Common myeloid progenitor, CD34-positive (primary cell): ENCODE measurements at regions not wholly inside any gene's neighbourhood (a gene's known extent, or its start where the extent isn't known, plus 50 kb on each side); places are given as distances from the start of the nearest gene placed in this dataset.

Experiments
- CTCF ChIA-PET: fragments of 350-600 bp; sonication (Branson Sonifier 250); formaldehyde crosslinking; loops from one replicate; lab custom pipeline; 2021; ENCODE audit warnings: antibody characterized with exemption; lab: Charles Lee
- POLR2A ChIA-PET: fragments of 350-600 bp; sonication (Branson Sonifier 250); formaldehyde crosslinking; loops from one replicate; lab custom pipeline; 2021; ENCODE audit warnings: antibody characterized with exemption; lab: Charles Lee
- DNase-seq, 3 donors: peaks; one replicate each; pipeline versions ENCODE4 v3.0.0 to v3.0.0-alpha.2; 2013
- H3K27ac ChIP-seq, 2 experiments: 1 replicate in 1 of 2; 2 replicates in 1 of 2; pipeline ENCODE4 v1.7.0; 2013; ENCODE audit warnings: inconsistent platforms in 2 of 2, low read length in 2 of 2, mild to moderate bottlenecking in 2 of 2, low read depth in 1 of 2, moderate library complexity in 1 of 2; ENCODE audit not compliant: severe bottlenecking in 2 of 2, insufficient read depth in 1 of 2, poor library complexity in 1 of 2
- H3K27me3 ChIP-seq, 5 experiments: replicated peaks in 2 of 5; 1 replicate in 3 of 5; 2 replicates in 2 of 5; pipeline versions ENCODE4 v1.6.1 to v1.7.0; 2013; ENCODE audit warnings: low read length in 4 of 5, mild to moderate bottlenecking in 2 of 5, moderate library complexity in 2 of 5, inconsistent platforms in 1 of 5; ENCODE audit not compliant: insufficient read depth in 5 of 5, control insufficient read depth in 4 of 5
- H3K36me3 ChIP-seq, 4 experiments: 1 replicate in 2 of 4; 2 replicates in 2 of 4; pipeline versions ENCODE4 v1.6.1 to v1.7.0; 2013; ENCODE audit warnings: low read length in 3 of 4, control low read depth in 1 of 4, mild to moderate bottlenecking in 1 of 4; ENCODE audit not compliant: control insufficient read depth in 4 of 4, insufficient read depth in 4 of 4
- H3K4me1 ChIP-seq, 4 experiments: 1 replicate in 3 of 4; 2 replicates in 1 of 4; pipeline versions ENCODE4 v1.6.1 to v1.7.1; 2013; ENCODE audit warnings: low read length in 3 of 4, mild to moderate bottlenecking in 3 of 4, control low read depth in 1 of 4, inconsistent platforms in 1 of 4, moderate library complexity in 1 of 4; ENCODE audit not compliant: control insufficient read depth in 4 of 4, insufficient read depth in 4 of 4; ENCODE audit errors: control extremely low read depth in 1 of 4
- H3K4me3 ChIP-seq, 7 experiments: 1 replicate in 4 of 7; 2 replicates in 3 of 7; pipeline versions ENCODE4 v1.5.1 to v1.7.0; 2013; ENCODE audit warnings: mild to moderate bottlenecking in 7 of 7, low read length in 6 of 7, moderate library complexity in 6 of 7, inconsistent platforms in 2 of 7, low read depth in 2 of 7, control low read depth in 1 of 7; ENCODE audit not compliant: insufficient read depth in 4 of 7, control insufficient read depth in 1 of 7; ENCODE audit errors: extremely low read depth in 1 of 7
- H3K9me3 ChIP-seq, 5 experiments: 1 replicate in 4 of 5; 2 replicates in 1 of 5; pipeline versions ENCODE4 v1.6.1 to v1.7.1; 2013; ENCODE audit warnings: low read length in 4 of 5, mild to moderate bottlenecking in 2 of 5, inconsistent platforms in 1 of 5, low read depth in 1 of 5, moderate library complexity in 1 of 5; ENCODE audit not compliant: control insufficient read depth in 4 of 5, insufficient read depth in 2 of 5; ENCODE audit errors: control extremely low read depth in 1 of 5
- WGBS: methylation state at CpG from one replicate; pipeline ENCODE4 v1.1.5; 2013; ENCODE audit not compliant: insufficient coverage; 5-methylcytosine and 5-hydroxymethylcytosine counted together

DNA sequence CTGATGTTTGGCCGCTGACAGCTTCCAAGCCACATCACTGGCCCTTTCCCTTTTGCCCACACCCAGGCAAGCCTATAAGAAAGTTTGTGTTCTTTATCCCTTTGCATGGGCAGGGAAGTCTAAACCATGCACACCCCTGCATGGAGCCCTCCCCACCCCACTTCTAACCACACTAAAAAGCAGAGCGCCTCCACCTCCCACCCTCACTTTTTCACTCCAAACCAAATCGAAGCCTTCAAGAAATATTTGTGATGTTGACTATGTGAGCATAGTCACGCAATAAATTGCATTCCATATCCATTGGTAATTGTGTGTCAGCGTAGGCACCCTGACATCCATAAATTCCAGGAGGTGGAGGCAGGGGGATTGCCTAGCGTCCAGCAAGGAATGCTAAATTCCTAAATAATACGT is 104.4 kb upstream of the LSM14A start:
- no peak overlapping the region for H3K27ac ChIP-seq
- CTCF ChIA-PET = no interaction called here
- H3K9me3 ChIP-seq = no peaks in the 10 kb centered on the region
- H3K4me3 ChIP-seq = no peak overlapping the region
- peaks cover 0 to 25% (median 2%) of the 10 kb centered on the region in 5 experiments for H3K27me3 ChIP-seq
- DNase-seq = no peak
- POLR2A ChIA-PET = no interaction called here
- no peaks in the 10 kb centered on the region for H3K4me1 ChIP-seq
- WGBS = 100% methylated on average over 3 of the region's 7 CpGs
- H3K36me3 ChIP-seq = no peaks in the 10 kb centered on the region

DNA sequence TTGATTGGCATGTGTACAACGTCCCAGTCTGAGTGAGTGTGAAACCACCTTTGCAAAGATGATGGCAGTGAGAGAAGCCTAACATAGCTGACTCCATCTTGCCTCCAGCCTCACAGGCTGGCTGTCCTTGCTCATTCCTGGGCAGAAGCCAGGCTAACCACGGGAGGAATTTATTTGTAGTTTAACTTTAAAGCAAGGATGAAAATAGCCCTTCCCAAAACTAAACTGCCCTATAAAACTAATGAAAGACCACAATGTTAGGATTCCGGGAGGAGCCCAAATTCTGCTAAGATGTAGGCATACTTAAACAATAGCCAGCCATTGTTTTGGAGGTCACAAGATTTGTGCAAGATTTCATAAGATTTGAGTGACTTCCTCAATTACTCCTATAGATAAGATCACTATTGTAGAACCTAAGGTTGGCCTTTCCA is 96.6 kb upstream of the LSM14A start:
- Histone ChIP-seq H3K9me3 (peaks cover 0 to 3% (median 0%) of the 10 kb centered on the region in 5 experiments), H3K27me3 (peaks cover 0 to 9% (median 0%) of the 10 kb centered on the region in 5 experiments), H3K36me3 (no peaks in the 10 kb centered on the region), H3K27ac (no peak overlapping the region), H3K4me1 (no peaks in the 10 kb centered on the region), H3K4me3 (no peak overlapping the region)
- peak in 1 of 3 donors; percentile 0 for DNase-seq
- ChIA-PET CTCF (no interaction called here), POLR2A (no interaction called here)
- 0% methylated on average over 1 of the region's 3 CpGs for WGBS

DNA sequence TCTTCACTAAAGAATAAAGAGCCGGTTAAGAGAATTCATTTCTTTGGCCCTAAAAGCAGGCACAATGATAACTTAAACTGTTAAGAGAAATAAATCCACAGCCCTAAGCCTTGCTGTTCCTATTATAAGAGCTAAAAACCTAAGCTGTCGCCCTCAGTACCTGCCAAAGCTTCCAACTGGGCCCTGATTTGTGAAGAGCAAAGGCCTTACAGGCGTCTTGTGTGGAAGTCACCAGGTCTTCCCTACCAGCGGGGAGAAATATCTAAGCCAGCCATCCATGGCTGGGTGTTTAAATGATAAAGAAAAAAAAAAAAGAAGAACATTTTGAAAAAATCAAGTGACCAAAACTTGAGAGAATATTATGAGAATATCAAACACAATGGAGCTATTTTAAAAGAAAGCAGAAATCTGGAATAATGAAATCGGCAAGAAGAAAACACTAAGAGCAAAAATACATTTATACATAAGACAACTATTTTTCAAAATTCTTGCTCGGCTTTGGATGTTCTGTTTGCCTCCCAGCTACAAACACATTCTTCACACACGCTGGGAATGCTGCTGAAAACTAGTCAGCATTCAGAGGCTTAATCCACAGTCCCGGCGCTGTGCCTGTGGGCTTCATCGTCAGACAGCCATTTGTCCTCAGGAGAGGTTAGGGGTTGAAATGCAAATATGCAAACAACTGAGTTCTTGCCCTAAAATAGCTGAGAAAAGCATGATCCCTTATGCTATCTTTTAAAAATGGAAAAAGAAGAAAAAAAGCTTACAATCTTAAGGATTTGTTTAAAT is 89.8 kb upstream of the LSM14A start:
- WGBS = 76% methylated on average over 5 of the region's 10 CpGs
- POLR2A ChIA-PET = interaction anchor here (0.6 kb wide), 1 partner anchor 203 kb away, joined by 4 read pairs; no protein-coding TSS in a partner anchor
- no peak for DNase-seq
- CTCF ChIA-PET = interaction anchor here (1.0 to 1.5 kb wide), 2 partner anchors 14 to 40 kb away, joined by 3 to 4 read pairs; no protein-coding TSS in a partner anchor
- Histone ChIP-seq H3K27ac (no peak overlapping the region), H3K27me3 (peaks cover 0 to 10% (median 0%) of the 10 kb centered on the region in 5 experiments), H3K4me3 (no peak overlapping the region), H3K4me1 (no peaks in the 10 kb centered on the region), H3K36me3 (no peaks in the 10 kb centered on the region), H3K9me3 (peaks cover 0 to 6% (median 0%) of the 10 kb centered on the region in 5 experiments)

DNA sequence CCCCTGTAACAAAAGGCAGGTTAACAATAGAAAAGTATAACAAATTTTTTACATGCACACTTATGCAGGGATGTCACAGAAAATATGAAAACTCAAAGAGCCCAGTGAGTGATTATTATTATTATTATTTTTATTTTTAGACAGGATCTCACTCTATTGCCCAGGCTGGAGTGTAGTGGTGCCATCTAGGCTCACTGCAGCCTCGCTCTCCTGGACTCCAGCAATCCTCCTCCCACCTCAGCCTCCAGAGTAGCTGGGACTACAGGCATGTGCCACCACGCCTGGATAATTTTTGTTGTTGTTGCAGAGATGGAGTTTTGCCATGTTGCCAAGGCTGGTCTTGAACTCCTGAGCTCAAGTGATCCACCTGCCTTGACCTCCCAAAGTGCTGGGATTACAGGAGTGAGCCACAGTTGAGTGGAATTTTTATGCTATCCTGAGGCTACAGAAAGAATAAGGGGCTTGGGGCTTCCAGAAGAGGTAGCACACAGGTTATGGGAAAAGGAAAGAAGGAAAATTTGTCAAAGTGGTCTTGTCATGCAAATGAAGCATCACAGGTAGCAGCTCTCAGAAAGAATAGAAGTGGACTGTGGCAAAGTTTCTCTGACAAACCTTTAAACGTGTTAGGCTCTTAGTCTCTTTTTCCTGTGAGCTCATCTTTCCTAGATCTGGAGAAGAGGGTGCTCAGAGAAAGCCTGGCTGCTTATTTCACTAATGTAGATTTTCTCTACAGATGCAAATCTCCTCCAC is 87.7 kb upstream of the LSM14A start:
- CTCF ChIA-PET = interaction anchor here (1.5 to 1.7 kb wide), 2 partner anchors 12 to 19 kb away, joined by 4 to 5 read pairs; no protein-coding TSS in a partner anchor
- Histone ChIP-seq H3K4me1 (no peaks in the 10 kb centered on the region), H3K4me3 (no peak overlapping the region), H3K27me3 (peaks cover 0 to 10% (median 2%) of the 10 kb centered on the region in 5 experiments), H3K9me3 (peaks cover 0 to 6% (median 0%) of the 10 kb centered on the region in 5 experiments), H3K36me3 (no peaks in the 10 kb centered on the region), H3K27ac (no peak overlapping the region)
- POLR2A ChIA-PET = no interaction called here
- 100% methylated on average over 1 of the region's 3 CpGs for WGBS
- no peak for DNase-seq

DNA sequence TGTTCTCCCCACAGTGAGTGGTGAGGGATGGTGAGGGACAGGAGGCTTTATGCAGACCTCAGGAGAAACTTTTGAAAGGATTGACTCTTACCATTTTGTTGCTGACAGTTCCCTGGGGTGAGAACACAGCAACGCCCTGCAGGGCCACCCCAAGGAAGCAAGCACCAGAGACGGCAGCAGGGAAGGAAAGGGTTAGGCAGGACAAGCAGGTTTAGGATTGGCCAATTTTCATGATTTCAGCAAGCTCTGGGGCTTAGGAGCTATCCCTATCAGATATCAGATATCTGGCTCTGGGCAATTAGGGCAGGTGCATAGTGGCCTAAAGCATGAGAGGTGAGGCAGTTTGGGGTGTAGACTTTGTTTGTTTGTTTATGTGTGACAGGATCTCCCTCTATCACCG is 87.0 kb upstream of the LSM14A start:
- WGBS = 79% methylated on average over 2 of the region's 3 CpGs
- H3K9me3 ChIP-seq = peaks cover 0 to 6% (median 0%) of the 10 kb centered on the region in 5 experiments
- no peak for DNase-seq
- ChIA-PET POLR2A (no interaction called here), CTCF (interaction anchor here (0.7 kb wide), 1 partner anchor 10 kb away, joined by 4 read pairs; no protein-coding TSS in a partner anchor)
- no peak overlapping the region for H3K4me3 ChIP-seq
- no peak overlapping the region for H3K27ac ChIP-seq
- no peaks in the 10 kb centered on the region for H3K36me3 ChIP-seq
- peaks cover 0 to 10% (median 2%) of the 10 kb centered on the region in 5 experiments for H3K27me3 ChIP-seq
- no peaks in the 10 kb centered on the region for H3K4me1 ChIP-seq

DNA sequence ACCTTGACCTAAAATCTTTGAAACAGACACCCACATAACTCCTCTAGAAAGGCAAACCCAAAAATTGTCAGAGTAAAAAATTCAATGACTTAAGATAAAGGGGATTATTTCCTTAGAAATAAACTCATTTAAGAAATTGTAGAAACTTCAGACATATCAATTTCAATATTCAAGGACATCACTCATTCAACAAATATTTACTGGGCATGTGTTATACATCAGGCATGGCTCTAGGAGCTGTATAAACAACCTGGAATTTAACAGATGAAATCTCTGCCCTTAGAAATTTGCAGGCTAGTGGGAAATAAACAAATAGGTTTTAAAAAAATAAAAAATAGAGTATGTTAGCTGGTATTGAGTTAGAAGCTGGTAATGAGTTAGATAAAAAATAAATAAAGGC is 84.0 kb upstream of the LSM14A start:
- CTCF ChIA-PET = no interaction called here
- H3K4me3 ChIP-seq = no peak overlapping the region
- no peak for DNase-seq

More for the DNA sequence above, 84.0 kb upstream of the LSM14A start:
- Histone ChIP-seq H3K9me3 (peaks cover 0 to 6% (median 0%) of the 10 kb centered on the region in 5 experiments), H3K36me3 (no peaks in the 10 kb centered on the region), H3K4me1 (no peaks in the 10 kb centered on the region), H3K27me3 (peaks cover 0 to 7% (median 3%) of the 10 kb centered on the region in 5 experiments), H3K27ac (no peak overlapping the region)
- POLR2A ChIA-PET = no interaction called here
